ENCODE measurements at regions not wholly inside any gene's neighbourhood (a gene's known extent, or its start where the extent isn't known, plus 50 kb on each side); places are given as distances from the start of the nearest gene placed in this dataset.
"Not testable (repeated sequence)": the region's sequence is repeated elsewhere in the genome, so short reads cannot be mapped to it uniquely, and the experiment has no call there.

- DNase-seq = no peak
- no peaks in the 10 kb centered on the region for H3K4me1 Mint-ChIP-seq (ENCODE audit: low read depth, unreplicated experiment)
- no peaks in the 10 kb centered on the region for H3K9me3 Mint-ChIP-seq (ENCODE audit: unreplicated experiment)
- TF ChIP-seq CTCF (IDR thresholded peaks at IDR 0.05; ENCODE audit: partially characterized antibody, unreplicated experiment) = no peak
- H3K4me3 Mint-ChIP-seq (ENCODE audit: unreplicated experiment) = no peak overlapping the region
- no peak overlapping the region for H3K27ac Mint-ChIP-seq (ENCODE audit: unreplicated experiment)
- H3K27me3 Mint-ChIP-seq (ENCODE audit: unreplicated experiment) = no peaks in the 10 kb centered on the region
- H3K36me3 Mint-ChIP-seq (ENCODE audit: unreplicated experiment) = no peaks in the 10 kb centered on the region
These were observed 2133.6 kb upstream of the ACO1 start for GRCh38 chr9:30250872-30251271.

GRCh38 chr9:30258094-30258493 is 2126.3 kb upstream of the ACO1 start:
- Mint-ChIP-seq H3K27ac (ENCODE audit: unreplicated experiment) (no peak overlapping the region), H3K4me3 (ENCODE audit: unreplicated experiment) (no peak overlapping the region), H3K4me1 (ENCODE audit: low read depth, unreplicated experiment) (no peaks in the 10 kb centered on the region), H3K36me3 (ENCODE audit: unreplicated experiment) (no peaks in the 10 kb centered on the region), H3K9me3 (ENCODE audit: unreplicated experiment) (no peaks in the 10 kb centered on the region), H3K27me3 (ENCODE audit: unreplicated experiment) (no peaks in the 10 kb centered on the region)
- no peak for TF ChIP-seq CTCF (IDR thresholded peaks at IDR 0.05; ENCODE audit: partially characterized antibody, unreplicated experiment)
- no peak for DNase-seq

GRCh38 chr9:30280229-30280900 is 2104.1 kb upstream of the ACO1 start:
- H3K9me3 Mint-ChIP-seq (ENCODE audit: unreplicated experiment) = peaks cover 1% of the 10 kb centered on the region
- no peak overlapping the region for H3K4me3 Mint-ChIP-seq (ENCODE audit: unreplicated experiment)
- TF ChIP-seq CTCF (IDR thresholded peaks at IDR 0.05; ENCODE audit: partially characterized antibody, unreplicated experiment) = no peak
- no peak overlapping the region for H3K27ac Mint-ChIP-seq (ENCODE audit: unreplicated experiment)
- no peak for DNase-seq
- no peaks in the 10 kb centered on the region for H3K4me1 Mint-ChIP-seq (ENCODE audit: low read depth, unreplicated experiment)
- no peaks in the 10 kb centered on the region for H3K36me3 Mint-ChIP-seq (ENCODE audit: unreplicated experiment)
- H3K27me3 Mint-ChIP-seq (ENCODE audit: unreplicated experiment) = no peaks in the 10 kb centered on the region

DNA sequence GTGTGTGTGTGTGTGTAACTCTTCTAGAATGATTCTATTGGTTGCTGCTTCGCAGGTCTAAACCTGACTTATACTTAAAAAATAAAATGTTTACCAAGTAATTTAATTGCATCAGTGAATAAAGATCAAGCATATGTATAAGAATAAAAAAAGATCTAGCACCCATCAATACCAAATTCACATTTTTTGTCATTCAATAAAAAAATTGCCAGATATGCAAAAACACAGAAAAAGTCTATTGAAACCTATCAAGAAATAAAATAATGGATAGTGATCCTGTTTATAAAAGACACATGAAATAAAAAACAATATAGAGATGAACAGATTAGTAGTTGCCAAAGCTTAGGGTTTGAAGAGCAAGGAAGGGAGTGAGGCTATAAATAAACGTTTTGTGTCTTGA is 2095.0 kb upstream of the ACO1 start:
- DNase-seq = no peak
- peaks cover 2% of the 10 kb centered on the region for H3K9me3 Mint-ChIP-seq (ENCODE audit: unreplicated experiment)
- no peaks in the 10 kb centered on the region for H3K4me1 Mint-ChIP-seq (ENCODE audit: low read depth, unreplicated experiment)
- no peaks in the 10 kb centered on the region for H3K27me3 Mint-ChIP-seq (ENCODE audit: unreplicated experiment)
- no peak for TF ChIP-seq CTCF (IDR thresholded peaks at IDR 0.05; ENCODE audit: partially characterized antibody, unreplicated experiment)
- no peaks in the 10 kb centered on the region for H3K36me3 Mint-ChIP-seq (ENCODE audit: unreplicated experiment)
- H3K27ac Mint-ChIP-seq (ENCODE audit: unreplicated experiment) = no peak overlapping the region
- H3K4me3 Mint-ChIP-seq (ENCODE audit: unreplicated experiment) = no peak overlapping the region

GRCh38 chr9:30292026-30292425 is 2092.4 kb upstream of the ACO1 start:
- H3K4me3 Mint-ChIP-seq (ENCODE audit: unreplicated experiment); H3K27ac Mint-ChIP-seq (ENCODE audit: unreplicated experiment); DNase-seq; H3K4me1 Mint-ChIP-seq (ENCODE audit: low read depth, unreplicated experiment); H3K9me3 Mint-ChIP-seq (ENCODE audit: unreplicated experiment); H3K27me3 Mint-ChIP-seq (ENCODE audit: unreplicated experiment); H3K36me3 Mint-ChIP-seq (ENCODE audit: unreplicated experiment): not testable (repeated sequence)
